ENCODE measurements at regions not wholly inside any gene's neighbourhood (a gene's known extent, or its start where the extent isn't known, plus 50 kb on each side); places are given as distances from the start of the nearest gene placed in this dataset.

- no peaks in the 10 kb centered on the region for H3K27me3 ChIP-seq (ENCODE audit: insufficient read depth, low read depth)
- no peaks in the 10 kb centered on the region for H4K20me1 ChIP-seq (ENCODE audit: insufficient read depth)
- intact Hi-C loops (cut with micrococcal nuclease; ENCODE audit: unreplicated experiment) = no loop called here
- BruUV-seq (replicated peaks) = no TSS peak
- no peak overlapping the region for H2AFZ ChIP-seq
- no peaks in the 10 kb centered on the region for H3K36me3 ChIP-seq (ENCODE audit: low read depth)
- ChIA-PET CTCF (no interaction called here), POLR2A (ENCODE audit: unreplicated experiment) (interaction anchor here (0.7 kb wide), 1 partner anchor 110 kb away, joined by 5 read pairs; no protein-coding TSS in a partner anchor)
- no peaks in the 10 kb centered on the region for H3K9me2 ChIP-seq (ENCODE audit: insufficient read depth)
- H3K9me3 ChIP-seq (ENCODE audit: insufficient read depth, low read depth) = no peaks in the 10 kb centered on the region
- no peaks in the 10 kb centered on the region for H3K79me2 ChIP-seq (ENCODE audit: low read depth)
- H3K27ac ChIP-seq = no peak overlapping the region
- H3K4me1 ChIP-seq (replicated peaks; ENCODE audit: insufficient read depth) = no peaks in the 10 kb centered on the region
- TF ChIP-seq EZH2 (IDR thresholded peaks at IDR 0.05; ENCODE audit: low read depth) = no peak
- TF ChIP-seq CTCF (conservative IDR thresholded peaks at IDR 0.05) = no peak
- H3K4me2 ChIP-seq = no peak overlapping the region
- H3F3A ChIP-seq (ENCODE audit: insufficient read depth, low read depth) = no peaks in the 10 kb centered on the region
- no peak overlapping the region for H3K4me3 ChIP-seq
- no peak for DNase-seq
Observed at GRCh38 chr15:49747340-49747739, 126.5 kb downstream of the DTWD1 start.

GRCh38 chr15:49748791-49749190 is 127.9 kb downstream of the DTWD1 start:
- Histone ChIP-seq H3K9me2 (ENCODE audit: insufficient read depth) (no peaks in the 10 kb centered on the region), H3K27me3 (ENCODE audit: insufficient read depth, low read depth) (no peaks in the 10 kb centered on the region), H4K20me1 (ENCODE audit: insufficient read depth) (no peaks in the 10 kb centered on the region), H3K4me1 (replicated peaks; ENCODE audit: insufficient read depth) (no peaks in the 10 kb centered on the region), H3K36me3 (ENCODE audit: low read depth) (no peaks in the 10 kb centered on the region), H3K79me2 (ENCODE audit: low read depth) (no peaks in the 10 kb centered on the region), H3K4me3 (no peak overlapping the region), H2AFZ (no peak overlapping the region), H3K27ac (no peak overlapping the region), H3K4me2 (no peak overlapping the region), H3F3A (ENCODE audit: insufficient read depth, low read depth) (no peaks in the 10 kb centered on the region), H3K9me3 (ENCODE audit: insufficient read depth, low read depth) (no peaks in the 10 kb centered on the region)
- ChIA-PET POLR2A (ENCODE audit: unreplicated experiment) (no interaction called here), CTCF (no interaction called here)
- no peak for DNase-seq
- intact Hi-C loops (cut with micrococcal nuclease; ENCODE audit: unreplicated experiment) = no loop called here
- TF ChIP-seq CTCF (conservative IDR thresholded peaks at IDR 0.05) (no peak), EZH2 (IDR thresholded peaks at IDR 0.05; ENCODE audit: low read depth) (no peak)
- BruUV-seq (replicated peaks) = no TSS peak

GRCh38 chr15:49750553-49750952 is 129.7 kb downstream of the DTWD1 start:
- H3K36me3 ChIP-seq (ENCODE audit: low read depth) = no peaks in the 10 kb centered on the region
- CTCF ChIA-PET = no interaction called here
- H3K4me2 ChIP-seq = no peak overlapping the region
- TF ChIP-seq CTCF (conservative IDR thresholded peaks at IDR 0.05) (no peak), EZH2 (IDR thresholded peaks at IDR 0.05; ENCODE audit: low read depth) (no peak)
- intact Hi-C loops (cut with micrococcal nuclease; ENCODE audit: unreplicated experiment) = no loop called here
- H3K4me1 ChIP-seq (replicated peaks; ENCODE audit: insufficient read depth) = no peaks in the 10 kb centered on the region
- no peaks in the 10 kb centered on the region for H3K9me3 ChIP-seq (ENCODE audit: insufficient read depth, low read depth)
- H3K9me2 ChIP-seq (ENCODE audit: insufficient read depth) = no peaks in the 10 kb centered on the region
- H3K27me3 ChIP-seq (ENCODE audit: insufficient read depth, low read depth) = no peaks in the 10 kb centered on the region
- no peaks in the 10 kb centered on the region for H4K20me1 ChIP-seq (ENCODE audit: insufficient read depth)
- DNase-seq = no peak
- POLR2A ChIA-PET (ENCODE audit: unreplicated experiment) = no interaction called here
- no peak overlapping the region for H2AFZ ChIP-seq
- no TSS peak for BruUV-seq (replicated peaks)
- H3K4me3 ChIP-seq = no peak overlapping the region
- H3F3A ChIP-seq (ENCODE audit: insufficient read depth, low read depth) = no peaks in the 10 kb centered on the region
- no peak overlapping the region for H3K27ac ChIP-seq
- H3K79me2 ChIP-seq (ENCODE audit: low read depth) = no peaks in the 10 kb centered on the region
